AG20443 (cell line): ENCODE measurements at regions not wholly inside any gene's neighbourhood (a gene's known extent, or its start where the extent isn't known, plus 50 kb on each side); places are given as distances from the start of the nearest gene placed in this dataset.
"Not testable (repeated sequence)": the region's sequence is repeated elsewhere in the genome, so short reads cannot be mapped to it uniquely, and the experiment has no call there.

ENCODE experiments used
- DNase-seq: peaks from one replicate; pipeline ENCODE4 v3.0.0; 2012; ENCODE audit warnings: low spot score, mixed read lengths

- DNase-seq = no peak
Observed at GRCh38 chr5:63111891-63112290, 533.3 kb downstream of the LRRC70 start.

GRCh38 chr5:63101870-63102269, 523.3 kb downstream of the LRRC70 start:
- no peak for DNase-seq

- DNase-seq = no peak
Observed at GRCh38 chr5:63097286-63097685, 518.7 kb downstream of the LRRC70 start.

GRCh38 chr5:63094730-63095129, 516.1 kb downstream of the LRRC70 start:
- DNase-seq = no peak

- DNase-seq = no peak
Observed at GRCh38 chr5:63089147-63089546, 510.5 kb downstream of the LRRC70 start.

- no peak for DNase-seq
Observed at GRCh38 chr5:63085561-63085960, 506.9 kb downstream of the LRRC70 start.

GRCh38 chr5:63083689-63084088, 505.1 kb downstream of the LRRC70 start:
- not testable (repeated sequence) for DNase-seq

- DNase-seq = no peak
Observed at GRCh38 chr5:63081402-63081801, 502.8 kb downstream of the LRRC70 start.

GRCh38 chr5:63070001-63070400, 491.4 kb downstream of the LRRC70 start:
- DNase-seq = no peak

- DNase-seq = no peak
Observed at GRCh38 chr5:63055421-63055820, 476.8 kb downstream of the LRRC70 start.

GRCh38 chr5:63053019-63053638, 474.5 kb downstream of the LRRC70 start:
- no peak for DNase-seq

GRCh38 chr5:63050916-63051315, 472.3 kb downstream of the LRRC70 start:
- no peak for DNase-seq

- no peak for DNase-seq
Observed at GRCh38 chr5:63049935-63050334, 471.3 kb downstream of the LRRC70 start.

- DNase-seq = no peak
Observed at GRCh38 chr5:63043792-63044191, 465.2 kb downstream of the LRRC70 start.

GRCh38 chr5:63032343-63032742, 453.7 kb downstream of the LRRC70 start:
- no peak for DNase-seq

- DNase-seq = no peak
Observed at GRCh38 chr5:63029891-63030290, 451.3 kb downstream of the LRRC70 start.

- DNase-seq = no peak
Observed at GRCh38 chr5:63025679-63026078, 447.1 kb downstream of the LRRC70 start.

- DNase-seq = no peak
Observed at GRCh38 chr5:63022403-63022802, 443.8 kb downstream of the LRRC70 start.

- no peak for DNase-seq
Observed at GRCh38 chr5:63011158-63011557, 432.5 kb downstream of the LRRC70 start.

GRCh38 chr5:63008195-63008594, 429.6 kb downstream of the LRRC70 start:
- DNase-seq = no peak

GRCh38 chr5:62994842-62995241, 416.2 kb downstream of the LRRC70 start:
- not testable (repeated sequence) for DNase-seq

- DNase-seq = no peak
Observed at GRCh38 chr5:62985749-62986148, 407.1 kb downstream of the LRRC70 start.

GRCh38 chr5:62982348-62982747, 403.7 kb downstream of the LRRC70 start:
- no peak for DNase-seq

GRCh38 chr5:62980884-62981283, 402.3 kb downstream of the LRRC70 start:
- DNase-seq = no peak

GRCh38 chr5:62979472-62979871, 400.9 kb downstream of the LRRC70 start:
- DNase-seq = no peak
